GM18517 (cell line): ENCODE measurements at regions not wholly inside any gene's neighbourhood (a gene's known extent, or its start where the extent isn't known, plus 50 kb on each side); places are given as distances from the start of the nearest gene placed in this dataset.
"Not testable (repeated sequence)": the region's sequence is repeated elsewhere in the genome, so short reads cannot be mapped to it uniquely, and the experiment has no call there.

Experiments used
- ATAC-seq: cut with Tn5 transposase; IDR thresholded peaks from one replicate; pipeline ENCODE4 v1.9.1; 2021; ENCODE audit warnings: mild to moderate bottlenecking, moderate library complexity; ENCODE audit not compliant: unreplicated experiment

DNA sequence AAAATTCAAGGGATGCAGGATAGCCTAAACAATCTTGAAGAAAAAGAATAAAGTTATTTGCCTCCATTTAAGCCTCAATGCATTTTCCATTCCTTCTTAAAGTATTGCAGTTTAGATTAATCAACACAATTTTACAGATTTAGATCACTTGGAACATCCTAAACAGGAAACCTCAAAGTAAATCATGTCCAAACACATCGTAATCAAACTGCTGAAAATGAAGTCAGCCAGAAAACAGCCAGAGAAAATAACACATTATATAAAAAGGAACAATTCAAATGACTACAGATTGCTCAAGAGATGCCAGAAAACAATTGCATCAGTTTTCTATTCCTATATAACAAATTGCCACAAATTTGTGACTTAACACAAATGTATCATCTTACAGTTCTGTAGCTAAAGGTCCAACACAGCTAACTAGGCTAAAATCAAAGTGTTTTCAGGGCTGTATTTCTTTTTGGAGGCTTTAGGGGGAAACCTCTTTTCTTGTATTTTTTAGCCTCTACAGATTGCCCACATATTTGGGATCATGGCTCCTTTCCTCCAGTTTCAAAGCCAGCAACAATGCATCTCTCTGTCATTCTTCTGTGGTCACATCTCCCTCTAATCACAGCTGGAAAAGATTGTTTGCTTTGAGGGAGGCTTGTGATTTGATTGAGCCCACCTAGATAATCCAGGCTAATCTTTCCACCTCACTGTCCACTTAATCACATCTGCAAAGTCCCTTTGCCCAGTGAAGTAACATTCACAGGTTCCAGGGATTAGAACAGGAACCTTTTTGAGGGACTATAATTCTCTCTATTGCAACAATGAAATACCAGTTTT lies 543.3 kb upstream of the UBE2E2 start:
- no peak for ATAC-seq

DNA sequence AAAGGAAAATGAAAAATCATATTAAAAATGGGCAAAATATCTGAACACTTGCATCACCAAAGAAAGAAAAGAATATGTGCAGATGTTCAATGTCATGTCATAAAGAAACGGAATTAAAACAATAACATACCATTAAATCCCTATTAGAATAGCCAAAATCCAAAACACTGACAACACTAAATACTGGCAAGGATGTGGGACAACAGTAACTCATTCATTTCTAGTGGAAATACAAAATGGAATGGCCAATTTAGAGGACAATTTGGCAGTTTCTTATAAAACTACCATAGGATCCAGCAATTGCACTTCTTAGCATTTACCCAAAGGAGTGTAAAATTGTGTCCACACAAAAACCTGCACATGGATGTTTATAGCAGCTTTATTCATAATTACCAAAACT lies 542.5 kb upstream of the UBE2E2 start:
- ATAC-seq: no peak

DNA sequence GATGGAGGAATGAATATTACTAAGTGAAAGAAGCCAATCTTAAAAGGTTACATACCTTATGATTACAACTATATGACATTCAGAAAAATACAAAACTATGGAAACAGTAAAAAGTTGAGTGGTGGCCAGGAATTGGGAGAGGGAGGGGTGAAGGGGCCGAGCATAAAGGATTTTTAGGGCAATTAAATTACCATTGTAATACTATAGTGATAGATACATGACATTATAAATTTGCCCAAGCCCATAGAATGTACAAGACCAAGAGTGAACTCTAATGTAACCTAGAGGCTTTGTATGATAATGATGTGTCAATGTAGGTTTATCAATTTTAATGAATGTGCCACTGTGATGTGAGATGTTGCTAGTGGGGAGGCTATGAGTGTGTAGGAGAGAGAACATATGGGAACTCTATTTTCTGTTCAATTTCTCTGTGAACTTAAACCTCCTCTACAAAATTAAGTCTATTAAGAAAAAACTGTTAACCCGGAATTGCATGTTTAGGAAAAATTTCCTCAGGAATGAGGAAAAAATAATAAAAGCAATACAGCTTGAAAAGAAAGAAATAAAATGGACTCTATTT lies 541.9 kb upstream of the UBE2E2 start:
- ATAC-seq: no peak

DNA sequence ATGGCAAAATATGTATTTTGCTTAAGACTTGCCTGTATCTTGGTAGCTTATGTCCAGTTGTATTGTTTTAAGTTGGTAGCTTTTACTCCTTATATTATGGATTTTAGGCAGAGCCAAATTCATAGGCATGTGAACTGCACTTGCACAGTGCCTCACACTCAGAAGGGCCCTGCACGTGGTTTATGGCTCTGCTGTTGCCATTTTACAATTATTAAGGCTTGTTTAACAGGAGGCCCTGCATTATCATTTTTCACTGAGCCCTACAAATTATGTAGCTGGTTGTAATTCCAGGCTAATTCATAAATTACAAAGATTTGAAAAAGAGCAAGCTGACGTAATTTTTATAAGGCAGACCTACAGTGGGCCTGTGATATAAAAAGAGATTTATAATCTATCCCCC lies 537.6 kb upstream of the UBE2E2 start:
- no peak for ATAC-seq

DNA sequence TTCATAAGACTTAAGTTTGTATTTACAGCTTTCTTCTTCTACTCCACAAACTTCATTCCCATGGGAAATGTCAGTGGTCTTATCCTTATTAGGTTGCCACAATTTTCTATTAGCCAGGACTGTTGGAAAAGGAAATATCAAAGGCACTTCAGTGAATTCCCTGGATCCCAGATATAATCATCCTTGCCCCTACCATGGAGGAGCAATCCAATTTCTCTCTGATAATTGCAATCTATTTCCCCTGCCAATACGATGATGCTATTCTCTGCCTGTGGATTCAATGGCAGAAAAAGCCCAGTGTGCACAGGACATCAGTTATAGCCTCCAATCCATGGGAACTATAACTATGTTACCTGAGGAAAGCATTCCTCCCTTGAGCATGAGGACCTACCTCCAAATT lies 536.4 kb upstream of the UBE2E2 start:
- ATAC-seq: no peak

DNA sequence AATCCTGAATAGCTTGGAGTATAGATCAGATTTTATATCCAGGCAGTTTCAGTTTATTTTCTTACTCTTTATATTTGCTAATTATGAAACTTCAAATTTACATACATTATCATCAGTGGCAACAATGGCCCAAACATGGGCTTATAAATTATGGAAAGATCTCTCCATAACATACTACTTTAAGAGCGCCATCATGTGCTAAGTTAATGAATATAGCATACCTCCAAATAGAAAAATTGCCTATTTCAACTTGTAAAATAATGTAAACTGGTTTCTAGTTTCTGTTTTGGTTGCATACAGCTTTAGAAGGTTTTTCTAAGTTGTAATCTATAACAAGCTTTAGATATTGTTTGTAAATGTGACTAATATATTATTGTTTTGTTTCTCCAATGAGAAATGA lies 531.3 kb upstream of the UBE2E2 start:
- no peak for ATAC-seq

DNA sequence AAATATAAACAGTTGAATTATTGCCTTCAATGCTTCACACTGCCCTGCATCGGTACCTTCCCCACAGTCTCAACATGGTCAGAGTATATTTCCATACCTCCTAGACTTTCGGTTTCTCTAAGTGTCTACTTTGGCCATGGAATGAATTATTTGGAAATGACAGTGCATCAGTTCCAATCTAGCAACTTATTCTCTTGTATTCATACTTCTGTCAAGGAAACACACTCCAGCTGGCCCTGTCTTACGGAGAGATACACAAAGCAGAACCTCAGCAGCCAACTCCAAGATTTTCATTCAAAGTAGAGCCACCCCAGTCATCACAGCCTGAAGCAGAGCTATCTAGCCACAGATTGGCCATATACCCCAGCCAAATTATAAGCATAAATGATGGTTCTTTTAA lies 518.4 kb upstream of the UBE2E2 start:
- no peak for ATAC-seq

DNA sequence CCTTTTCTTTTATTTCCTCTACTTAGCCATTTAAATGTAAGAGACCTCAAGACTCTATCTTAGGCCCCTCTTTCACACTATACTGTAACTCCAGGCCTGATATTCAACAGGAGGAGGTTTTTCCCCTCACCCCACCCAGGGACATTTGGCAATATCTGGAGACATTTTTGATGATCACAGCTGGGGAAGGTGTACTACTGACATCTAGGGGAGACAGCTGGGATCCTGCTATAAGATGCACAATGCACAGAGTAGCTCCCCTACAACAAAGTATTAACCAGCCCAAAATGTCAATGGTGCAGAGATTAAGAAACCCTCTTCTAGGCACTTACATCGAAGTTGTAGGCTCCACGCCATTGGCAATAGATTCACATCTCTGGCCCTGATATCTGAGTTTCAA lies 517.5 kb upstream of the UBE2E2 start:
- no peak for ATAC-seq

DNA sequence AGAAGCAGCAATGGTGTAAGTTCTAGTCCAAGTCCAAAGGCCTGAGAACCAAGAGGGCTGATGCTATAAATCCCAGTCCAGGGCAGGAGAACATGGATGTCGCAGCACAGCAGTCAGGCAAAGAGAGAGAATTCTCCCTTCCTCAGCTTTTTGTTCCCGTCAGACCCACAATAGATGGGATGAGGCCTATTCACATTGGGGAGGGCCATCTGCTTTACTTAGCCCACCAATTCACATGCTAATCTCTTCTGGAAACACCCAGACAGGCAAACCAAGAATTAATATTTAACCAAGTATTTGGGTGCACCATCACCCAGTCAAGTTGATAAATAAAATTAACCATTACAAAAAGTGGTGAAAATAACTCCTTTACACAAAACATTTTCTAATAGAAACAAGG lies 511.7 kb upstream of the UBE2E2 start:
- no peak for ATAC-seq

DNA sequence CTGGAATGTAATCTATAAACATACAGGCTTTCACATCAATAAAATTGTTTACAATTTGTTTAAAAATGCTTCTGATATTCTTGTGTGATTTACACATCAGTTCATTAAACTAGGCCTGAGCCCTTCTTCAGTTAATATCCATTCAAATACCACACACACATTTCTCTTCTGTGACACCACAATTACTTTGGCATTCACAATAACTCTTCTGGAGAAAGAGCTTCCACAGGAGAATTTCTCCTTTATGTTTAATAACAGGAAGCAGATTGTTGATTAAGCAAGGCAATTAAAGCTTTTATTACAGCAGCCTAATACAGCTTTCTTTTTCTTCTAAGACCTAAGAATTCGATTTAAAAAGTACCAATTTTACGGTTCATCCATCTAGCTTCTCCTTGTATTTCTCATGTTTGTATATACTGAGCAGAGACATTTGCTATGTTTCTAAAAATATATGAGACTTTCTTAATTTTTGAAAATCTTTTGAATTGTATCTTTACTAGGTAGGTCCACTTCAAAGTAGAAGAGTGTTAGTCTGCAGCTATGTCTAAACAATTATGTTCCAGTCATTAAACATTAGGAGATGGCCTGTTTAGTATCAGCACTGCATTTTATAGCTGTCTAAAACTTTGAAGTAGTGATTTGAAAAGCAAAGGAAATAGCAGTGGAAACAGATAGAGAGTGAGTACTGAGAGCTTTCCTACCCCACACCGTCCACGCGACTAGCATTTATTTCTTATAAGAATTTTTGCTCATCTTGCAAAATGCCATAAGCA lies 511.1 kb upstream of the UBE2E2 start:
- ATAC-seq: no peak

DNA sequence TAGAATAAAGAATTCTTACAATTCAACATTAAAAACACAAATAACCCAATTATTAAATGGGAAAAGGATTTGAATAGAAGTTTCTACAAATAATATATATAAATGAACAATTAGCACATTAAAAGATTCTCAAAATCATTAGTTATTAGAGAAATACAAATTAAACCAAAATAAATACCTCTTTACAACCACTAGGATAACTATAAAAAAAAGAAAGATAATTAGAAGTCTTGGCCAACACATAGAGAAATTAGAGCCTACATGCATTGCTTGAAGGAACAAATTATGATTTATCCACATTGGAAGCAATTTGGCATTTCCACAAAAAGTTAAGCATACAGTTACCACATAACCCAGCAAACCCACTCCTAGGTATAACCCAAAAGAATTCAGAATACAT lies 502.3 kb upstream of the UBE2E2 start:
- ATAC-seq: no peak

DNA sequence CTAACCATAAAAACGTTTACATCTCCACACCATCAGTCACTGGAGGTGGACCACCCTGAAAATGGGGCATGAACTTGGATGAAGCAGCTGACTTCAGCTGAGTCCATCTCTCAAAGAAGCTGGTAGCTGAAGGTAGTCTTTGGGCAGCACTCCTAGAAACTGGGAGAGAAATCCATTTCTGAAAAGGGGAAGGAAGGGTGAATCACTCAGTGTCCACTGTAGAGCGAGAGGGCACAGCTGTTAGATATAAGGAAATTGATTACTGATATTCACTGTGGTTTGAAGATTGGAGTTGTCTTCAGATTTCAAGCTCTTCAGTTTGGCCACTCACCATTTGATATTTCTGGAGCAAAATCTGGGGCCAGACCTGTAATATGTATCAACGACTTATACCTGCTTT lies 499.0 kb upstream of the UBE2E2 start:
- ATAC-seq: no peak

DNA sequence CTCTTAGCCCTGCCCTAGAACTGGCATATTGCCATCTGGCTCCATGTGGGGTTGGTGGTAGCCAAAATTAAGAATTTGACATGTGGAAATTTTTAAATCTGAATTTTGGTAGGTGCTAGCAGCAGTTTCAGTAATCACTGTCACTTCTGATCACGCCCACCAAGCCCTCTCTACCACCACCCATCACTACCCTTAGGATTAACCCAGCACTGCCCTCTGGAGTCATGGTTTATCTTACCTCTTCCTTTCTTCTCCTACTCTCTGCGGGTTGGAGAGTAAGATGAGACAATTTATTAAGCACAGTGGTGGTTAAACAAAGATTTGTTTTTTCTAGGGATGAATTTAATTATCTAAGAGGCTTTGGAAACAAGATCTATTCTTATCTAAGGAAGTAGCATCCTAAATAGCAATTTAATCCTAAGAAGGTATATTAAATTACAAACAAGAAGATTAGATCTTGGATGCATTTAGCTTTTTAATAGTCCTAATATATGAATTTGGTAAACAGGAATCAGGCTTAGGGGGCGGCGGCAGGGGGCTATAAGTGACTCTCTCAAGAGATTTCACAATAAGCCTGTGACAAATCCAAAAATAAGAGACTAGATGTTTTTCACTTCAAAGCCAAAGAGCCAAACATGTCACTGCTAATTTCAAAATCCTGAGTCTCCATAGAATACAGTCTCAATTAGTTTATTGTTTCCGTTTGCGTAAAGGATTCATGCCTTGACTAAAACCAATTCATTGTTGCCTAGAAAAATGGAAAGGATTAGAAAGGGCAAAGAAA lies 498.4 kb upstream of the UBE2E2 start:
- no peak for ATAC-seq

DNA sequence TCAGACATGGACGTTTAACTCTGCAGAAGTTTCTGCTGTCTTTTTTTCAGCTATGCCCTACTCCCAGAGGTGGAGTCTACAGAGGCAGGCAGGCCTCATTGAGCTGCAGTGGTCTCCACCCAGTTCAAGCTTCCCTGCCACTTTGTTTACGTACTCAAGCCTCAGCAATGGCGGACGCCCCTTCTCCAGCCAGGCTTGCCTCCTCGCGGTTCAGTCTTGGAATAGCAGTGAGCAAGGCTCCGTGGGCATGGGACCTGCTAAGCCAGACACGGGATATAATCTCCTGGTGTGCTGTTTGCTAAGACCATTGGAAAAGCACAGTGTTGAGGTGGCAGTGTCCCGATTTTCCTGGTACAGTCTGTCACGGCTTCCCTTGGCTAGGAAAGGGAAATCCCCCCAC lies 496.2 kb upstream of the UBE2E2 start:
- ATAC-seq: not testable (repeated sequence)

DNA sequence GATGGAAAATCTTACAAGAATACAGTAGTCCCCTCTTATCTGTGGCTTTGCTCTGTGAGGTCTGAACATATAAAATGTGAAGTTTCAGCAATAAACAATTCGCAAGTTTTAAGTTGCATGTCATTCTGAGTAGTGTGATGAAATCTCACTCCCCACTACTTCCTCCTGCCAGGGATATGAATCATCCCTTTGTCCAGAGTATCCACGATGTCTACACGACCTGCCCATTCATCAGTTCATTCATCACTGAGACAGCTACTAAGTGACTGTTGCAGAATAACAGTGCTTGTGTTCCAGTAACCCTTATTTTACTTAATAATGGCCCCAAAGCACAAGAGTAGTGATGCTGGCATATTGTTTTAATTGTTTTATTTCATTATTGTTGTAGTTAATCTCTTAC lies 489.2 kb upstream of the UBE2E2 start:
- no peak for ATAC-seq

DNA sequence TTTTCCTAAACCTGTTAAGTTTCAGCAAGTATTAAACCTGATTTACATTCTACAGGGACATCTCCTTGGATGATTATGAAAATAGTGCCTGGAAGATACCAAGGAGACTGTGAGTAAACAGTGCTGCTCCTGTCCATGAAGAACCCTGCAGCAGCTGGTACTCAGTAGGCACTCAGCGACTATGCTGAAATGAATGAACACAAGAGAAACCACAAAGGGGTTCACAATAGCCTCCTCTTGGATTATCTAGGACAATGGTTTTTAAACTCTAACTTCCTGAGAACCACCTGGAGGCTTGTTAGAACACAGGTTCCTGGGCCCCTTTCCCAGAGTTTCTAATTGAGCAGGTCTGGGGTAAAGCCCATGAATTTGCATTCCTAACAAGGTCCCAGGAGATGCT lies 488.4 kb upstream of the UBE2E2 start:
- ATAC-seq: no peak

DNA sequence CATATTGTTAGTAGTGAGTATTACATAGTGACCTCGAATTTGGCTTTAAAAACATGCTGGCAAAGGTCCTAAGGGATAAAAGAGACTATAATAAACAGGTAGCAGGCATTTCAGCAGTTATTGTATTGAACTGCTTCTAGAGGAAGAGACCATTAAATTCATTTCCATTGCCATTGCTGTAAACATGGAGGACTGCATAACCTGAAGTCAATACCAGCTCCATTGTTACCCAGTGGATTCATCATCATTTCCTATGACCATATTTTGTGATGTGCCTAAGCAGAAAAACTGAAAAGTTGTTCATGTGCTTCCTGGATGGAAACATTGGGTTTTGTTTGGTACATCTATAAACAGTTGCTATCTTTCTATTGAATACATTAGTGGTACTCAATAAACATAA lies 482.5 kb upstream of the UBE2E2 start:
- ATAC-seq: no peak

DNA sequence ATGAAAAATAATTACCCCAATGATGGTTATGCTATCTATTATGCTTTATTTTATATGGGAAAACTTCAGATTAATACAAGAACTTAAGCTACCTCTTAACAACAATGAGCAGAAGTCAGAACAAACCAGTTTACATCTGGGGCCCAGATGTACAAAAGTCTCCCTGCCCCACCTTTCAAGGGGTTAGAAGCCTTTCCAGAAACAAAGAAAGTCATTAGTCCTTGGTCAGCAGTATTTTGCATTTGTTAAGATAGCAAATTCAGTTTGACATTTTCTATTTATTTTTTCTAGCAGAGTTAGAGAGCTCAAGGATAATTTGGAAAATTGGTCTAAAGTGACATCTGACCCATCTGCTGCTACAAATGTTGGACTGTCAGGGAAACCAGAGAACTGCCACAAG lies 478.7 kb upstream of the UBE2E2 start:
- no peak for ATAC-seq

DNA sequence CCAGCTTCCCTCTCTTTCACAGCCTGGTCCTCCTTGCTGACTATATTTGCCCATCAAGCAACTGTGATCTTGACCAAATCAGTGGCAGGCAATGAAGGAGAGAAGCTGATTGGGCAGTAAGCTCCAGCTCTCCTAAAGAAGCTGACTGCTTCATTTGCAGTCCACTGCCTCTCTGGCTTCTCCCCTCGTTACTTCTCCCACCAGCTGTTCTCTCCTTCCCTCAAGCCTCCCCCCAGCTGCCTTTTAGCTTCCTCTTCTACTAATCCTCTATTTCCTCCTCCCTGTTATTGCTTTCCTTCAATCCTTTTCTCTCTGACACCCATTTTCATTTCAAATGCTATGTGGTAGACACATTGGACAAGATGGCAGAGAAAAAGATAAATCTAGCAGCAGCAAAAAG lies 474.7 kb upstream of the UBE2E2 start:
- no peak for ATAC-seq

DNA sequence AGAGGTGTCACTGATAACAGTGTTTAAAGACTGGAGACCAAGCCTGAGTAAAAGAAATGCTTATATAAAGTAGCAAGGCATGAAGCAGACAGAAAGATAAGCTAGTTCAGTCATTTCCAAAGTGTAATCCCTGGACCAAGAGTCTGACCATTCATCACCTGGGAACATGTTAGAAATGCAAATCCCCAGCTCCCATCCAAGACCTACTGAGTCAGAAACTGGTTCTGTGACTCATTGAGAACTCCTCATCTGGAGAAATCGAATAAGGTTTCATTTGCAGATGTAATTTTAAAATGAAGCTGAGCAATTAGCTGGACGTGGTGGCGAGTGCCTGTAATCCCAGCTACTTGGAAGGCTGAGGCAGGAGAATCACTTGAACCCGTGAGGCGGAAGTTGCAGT lies 473.9 kb upstream of the UBE2E2 start:
- ATAC-seq: no peak

DNA sequence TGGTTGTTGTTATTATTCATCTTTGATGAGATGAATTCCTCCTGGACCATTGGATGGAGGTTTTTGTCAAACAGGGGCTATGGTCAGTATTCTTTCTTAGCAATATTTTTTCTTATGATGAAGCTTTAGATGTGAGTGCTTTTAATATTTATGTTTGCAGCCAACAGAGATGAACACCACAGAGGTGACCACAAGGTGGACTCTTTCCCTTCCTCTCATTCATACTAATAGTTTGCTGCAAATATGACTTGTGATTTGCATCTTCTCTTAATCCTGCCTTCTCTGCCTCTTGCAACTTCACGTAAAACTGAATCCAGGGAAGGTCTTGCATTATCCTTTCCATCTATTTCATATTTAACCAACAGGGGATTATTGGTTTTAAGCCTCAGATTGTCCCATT lies 473.1 kb upstream of the UBE2E2 start:
- no peak for ATAC-seq
